Panc1 (cell line): ENCODE measurements at regions not wholly inside any gene's neighbourhood (a gene's known extent, or its start where the extent isn't known, plus 50 kb on each side); places are given as distances from the start of the nearest gene placed in this dataset.

Experiments
- CTCF ChIP-seq: fragments of 450-650 bp; IDR thresholded peaks from 2 replicates; pipeline ENCODE4 v1.5.1; 2017; ENCODE audit warnings: mild to moderate bottlenecking
- POLR2AphosphoS5 ChIP-seq: IDR thresholded peaks from 2 replicates; pipeline ENCODE4 v1.6.1; 2012; ENCODE audit warnings: mild to moderate bottlenecking, low read depth, low read length, moderate library complexity
- REST ChIP-seq, 2 experiments: IDR thresholded peaks; 2 replicates each; pipeline ENCODE4 v1.6.1; 2011 to 2012; ENCODE audit warnings: low read depth in 2 of 2, control low read depth in 1 of 2, low read length in 1 of 2, mild to moderate bottlenecking in 1 of 2, moderate library complexity in 1 of 2; ENCODE audit not compliant: insufficient read depth in 1 of 2
- TCF7L2 ChIP-seq: IDR thresholded peaks from 2 replicates; pipeline ENCODE4 v1.6.1; 2011; ENCODE audit warnings: mild to moderate bottlenecking, low read depth, low read length, inconsistent platforms

- TF ChIP-seq POLR2AphosphoS5 = no peak
- TF ChIP-seq CTCF = no peak
- TF ChIP-seq REST (IDR thresholded peaks at IDR 0.05; ENCODE audit: insufficient read depth in 1 of 2, low read depth in 2 of 2, low read length in 1 of 2) = no peak
- no peak for TF ChIP-seq TCF7L2
Observed at GRCh38 chr4:187212446-187213080, 488.9 kb upstream of the FAT1 start.
